Ishikawa (cell line): ENCODE measurements at regions not wholly inside any gene's neighbourhood (a gene's known extent, or its start where the extent isn't known, plus 50 kb on each side); places are given as distances from the start of the nearest gene placed in this dataset.

Experiments used
- CEBPB ChIP-seq: IDR thresholded peaks from 2 replicates; pipeline ENCODE4 v1.6.1; 2012
- CREB1 ChIP-seq: IDR thresholded peaks from 2 replicates; pipeline ENCODE4 v1.6.1; 2012; ENCODE audit warnings: low read depth
- EP300 ChIP-seq: IDR thresholded peaks from 2 replicates; pipeline ENCODE4 v1.6.1; 2012; ENCODE audit warnings: borderline replicate concordance
- MAX ChIP-seq: IDR thresholded peaks from 2 replicates; pipeline ENCODE4 v1.6.1; 2012
- NFIC ChIP-seq: IDR thresholded peaks from 2 replicates; pipeline ENCODE4 v1.6.1; 2012
- RAD21 ChIP-seq: IDR thresholded peaks from 2 replicates; pipeline ENCODE4 v1.6.1; 2012; ENCODE audit warnings: low read depth
- TAF1 ChIP-seq: IDR thresholded peaks from 2 replicates; pipeline ENCODE4 v1.6.1; 2012; ENCODE audit warnings: low read depth, mild to moderate bottlenecking
- YY1 ChIP-seq: IDR thresholded peaks from 2 replicates; pipeline ENCODE4 v1.6.1; 2012; ENCODE audit warnings: low read depth
- ZBTB7A ChIP-seq: IDR thresholded peaks from 2 replicates; pipeline ENCODE4 v1.6.1; 2012; ENCODE audit warnings: low read depth
- TF ChIP-seq, protein P1 (sequence below): IDR thresholded peaks from 2 replicates; pipeline ENCODE4 v1.6.1; 2012; ENCODE audit warnings: low read depth, mild to moderate bottlenecking
- TF ChIP-seq, protein P2 (sequence below): IDR thresholded peaks from 2 replicates; pipeline ENCODE4 v1.6.1; 2012

- TF ChIP-seq, protein P1, sequence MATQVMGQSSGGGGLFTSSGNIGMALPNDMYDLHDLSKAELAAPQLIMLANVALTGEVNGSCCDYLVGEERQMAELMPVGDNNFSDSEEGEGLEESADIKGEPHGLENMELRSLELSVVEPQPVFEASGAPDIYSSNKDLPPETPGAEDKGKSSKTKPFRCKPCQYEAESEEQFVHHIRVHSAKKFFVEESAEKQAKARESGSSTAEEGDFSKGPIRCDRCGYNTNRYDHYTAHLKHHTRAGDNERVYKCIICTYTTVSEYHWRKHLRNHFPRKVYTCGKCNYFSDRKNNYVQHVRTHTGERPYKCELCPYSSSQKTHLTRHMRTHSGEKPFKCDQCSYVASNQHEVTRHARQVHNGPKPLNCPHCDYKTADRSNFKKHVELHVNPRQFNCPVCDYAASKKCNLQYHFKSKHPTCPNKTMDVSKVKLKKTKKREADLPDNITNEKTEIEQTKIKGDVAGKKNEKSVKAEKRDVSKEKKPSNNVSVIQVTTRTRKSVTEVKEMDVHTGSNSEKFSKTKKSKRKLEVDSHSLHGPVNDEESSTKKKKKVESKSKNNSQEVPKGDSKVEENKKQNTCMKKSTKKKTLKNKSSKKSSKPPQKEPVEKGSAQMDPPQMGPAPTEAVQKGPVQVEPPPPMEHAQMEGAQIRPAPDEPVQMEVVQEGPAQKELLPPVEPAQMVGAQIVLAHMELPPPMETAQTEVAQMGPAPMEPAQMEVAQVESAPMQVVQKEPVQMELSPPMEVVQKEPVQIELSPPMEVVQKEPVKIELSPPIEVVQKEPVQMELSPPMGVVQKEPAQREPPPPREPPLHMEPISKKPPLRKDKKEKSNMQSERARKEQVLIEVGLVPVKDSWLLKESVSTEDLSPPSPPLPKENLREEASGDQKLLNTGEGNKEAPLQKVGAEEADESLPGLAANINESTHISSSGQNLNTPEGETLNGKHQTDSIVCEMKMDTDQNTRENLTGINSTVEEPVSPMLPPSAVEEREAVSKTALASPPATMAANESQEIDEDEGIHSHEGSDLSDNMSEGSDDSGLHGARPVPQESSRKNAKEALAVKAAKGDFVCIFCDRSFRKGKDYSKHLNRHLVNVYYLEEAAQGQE: no peak
- no peak for TF ChIP-seq ZBTB7A
- TF ChIP-seq TAF1: no peak
- no peak for TF ChIP-seq YY1
- TF ChIP-seq RAD21: no peak
- TF ChIP-seq CEBPB: no peak
- TF ChIP-seq EP300: no peak
- TF ChIP-seq NFIC: no peak
- TF ChIP-seq MAX: no peak
- TF ChIP-seq CREB1: no peak
- TF ChIP-seq, protein P2, sequence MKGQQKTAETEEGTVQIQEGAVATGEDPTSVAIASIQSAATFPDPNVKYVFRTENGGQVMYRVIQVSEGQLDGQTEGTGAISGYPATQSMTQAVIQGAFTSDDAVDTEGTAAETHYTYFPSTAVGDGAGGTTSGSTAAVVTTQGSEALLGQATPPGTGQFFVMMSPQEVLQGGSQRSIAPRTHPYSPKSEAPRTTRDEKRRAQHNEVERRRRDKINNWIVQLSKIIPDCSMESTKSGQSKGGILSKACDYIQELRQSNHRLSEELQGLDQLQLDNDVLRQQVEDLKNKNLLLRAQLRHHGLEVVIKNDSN: no peak
These were observed 112.5 kb upstream of the CPM start for GRCh38 chr12:69045430-69045829.
